ENCODE measurements at regions not wholly inside any gene's neighbourhood (a gene's known extent, or its start where the extent isn't known, plus 50 kb on each side); places are given as distances from the start of the nearest gene placed in this dataset.

DNA sequence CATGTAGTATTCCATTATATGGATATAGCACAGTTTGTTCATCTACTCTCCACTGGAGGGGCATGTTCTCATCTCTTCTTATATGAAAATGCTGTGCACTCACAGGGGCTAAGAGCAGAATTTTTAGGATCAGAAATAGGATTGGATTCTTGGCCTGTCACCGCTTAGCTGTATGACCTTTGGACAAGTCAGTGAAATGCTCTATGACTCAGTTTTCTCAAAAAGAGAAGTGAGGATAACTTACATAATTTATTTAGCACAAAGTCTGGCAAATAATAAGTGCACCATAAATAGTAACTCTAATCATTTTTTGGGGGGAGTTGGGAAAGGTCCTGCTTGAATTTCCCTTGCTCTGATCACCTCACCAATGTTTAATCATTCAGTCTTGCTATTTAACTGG lies 103.7 kb upstream of the LRIG1 start:
- TF ChIP-seq, protein P1, sequence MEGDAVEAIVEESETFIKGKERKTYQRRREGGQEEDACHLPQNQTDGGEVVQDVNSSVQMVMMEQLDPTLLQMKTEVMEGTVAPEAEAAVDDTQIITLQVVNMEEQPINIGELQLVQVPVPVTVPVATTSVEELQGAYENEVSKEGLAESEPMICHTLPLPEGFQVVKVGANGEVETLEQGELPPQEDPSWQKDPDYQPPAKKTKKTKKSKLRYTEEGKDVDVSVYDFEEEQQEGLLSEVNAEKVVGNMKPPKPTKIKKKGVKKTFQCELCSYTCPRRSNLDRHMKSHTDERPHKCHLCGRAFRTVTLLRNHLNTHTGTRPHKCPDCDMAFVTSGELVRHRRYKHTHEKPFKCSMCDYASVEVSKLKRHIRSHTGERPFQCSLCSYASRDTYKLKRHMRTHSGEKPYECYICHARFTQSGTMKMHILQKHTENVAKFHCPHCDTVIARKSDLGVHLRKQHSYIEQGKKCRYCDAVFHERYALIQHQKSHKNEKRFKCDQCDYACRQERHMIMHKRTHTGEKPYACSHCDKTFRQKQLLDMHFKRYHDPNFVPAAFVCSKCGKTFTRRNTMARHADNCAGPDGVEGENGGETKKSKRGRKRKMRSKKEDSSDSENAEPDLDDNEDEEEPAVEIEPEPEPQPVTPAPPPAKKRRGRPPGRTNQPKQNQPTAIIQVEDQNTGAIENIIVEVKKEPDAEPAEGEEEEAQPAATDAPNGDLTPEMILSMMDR (IDR thresholded peaks at IDR 0.05) = no peak
- TF ChIP-seq ZFX (IDR thresholded peaks at IDR 0.05; ENCODE audit: borderline replicate concordance) = no peak

DNA sequence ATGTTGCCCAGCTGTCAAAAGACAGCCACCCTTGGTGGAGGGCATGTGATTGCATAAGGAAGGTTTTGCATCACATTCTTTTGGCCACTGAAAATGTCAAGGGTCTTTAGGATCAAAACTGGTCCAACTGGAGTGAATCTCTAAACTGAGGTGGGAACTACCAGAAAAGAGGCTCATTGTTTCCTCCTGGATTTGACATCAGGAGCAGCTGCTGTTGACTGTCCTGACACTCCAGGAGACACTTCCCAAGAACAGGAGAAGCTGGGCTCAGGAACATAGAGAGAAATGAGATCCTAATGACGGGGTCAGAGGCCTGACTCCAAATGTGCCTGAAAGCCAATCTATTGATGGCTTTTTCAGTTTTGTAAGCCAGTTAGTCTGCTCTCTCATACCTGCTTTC lies 105.3 kb upstream of the LRIG1 start:
- no peak overlapping the region for H3K27ac ChIP-seq
- TF ChIP-seq, protein P1 (IDR thresholded peaks at IDR 0.05) = no peak
- no peak for TF ChIP-seq ZFX (IDR thresholded peaks at IDR 0.05; ENCODE audit: borderline replicate concordance)

More for the DNA sequence above, 103.7 kb upstream of the LRIG1 start:
- H3K27ac ChIP-seq = no peak overlapping the region

DNA sequence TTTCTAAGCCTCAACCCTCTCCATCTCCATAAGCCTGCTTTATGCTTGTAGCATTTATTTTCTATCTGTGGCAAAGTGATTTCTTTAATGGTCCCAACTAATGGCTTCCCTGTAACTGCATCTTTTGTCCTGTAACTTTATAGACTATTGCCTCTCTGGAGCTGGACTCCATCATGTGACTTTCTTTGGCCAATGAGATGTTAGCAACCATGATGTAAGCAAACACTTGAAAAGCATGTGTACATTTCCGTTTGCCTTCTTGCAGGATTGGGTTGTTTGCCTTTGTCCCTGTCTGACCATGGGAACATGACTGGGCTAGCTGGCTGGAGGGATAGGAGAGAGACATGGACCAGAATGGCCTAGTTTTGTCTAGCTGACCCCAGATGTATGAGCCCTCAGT lies 106.0 kb upstream of the LRIG1 start:
- TF ChIP-seq, protein P1 (IDR thresholded peaks at IDR 0.05) = no peak
- no peak for TF ChIP-seq ZFX (IDR thresholded peaks at IDR 0.05; ENCODE audit: borderline replicate concordance)

DNA sequence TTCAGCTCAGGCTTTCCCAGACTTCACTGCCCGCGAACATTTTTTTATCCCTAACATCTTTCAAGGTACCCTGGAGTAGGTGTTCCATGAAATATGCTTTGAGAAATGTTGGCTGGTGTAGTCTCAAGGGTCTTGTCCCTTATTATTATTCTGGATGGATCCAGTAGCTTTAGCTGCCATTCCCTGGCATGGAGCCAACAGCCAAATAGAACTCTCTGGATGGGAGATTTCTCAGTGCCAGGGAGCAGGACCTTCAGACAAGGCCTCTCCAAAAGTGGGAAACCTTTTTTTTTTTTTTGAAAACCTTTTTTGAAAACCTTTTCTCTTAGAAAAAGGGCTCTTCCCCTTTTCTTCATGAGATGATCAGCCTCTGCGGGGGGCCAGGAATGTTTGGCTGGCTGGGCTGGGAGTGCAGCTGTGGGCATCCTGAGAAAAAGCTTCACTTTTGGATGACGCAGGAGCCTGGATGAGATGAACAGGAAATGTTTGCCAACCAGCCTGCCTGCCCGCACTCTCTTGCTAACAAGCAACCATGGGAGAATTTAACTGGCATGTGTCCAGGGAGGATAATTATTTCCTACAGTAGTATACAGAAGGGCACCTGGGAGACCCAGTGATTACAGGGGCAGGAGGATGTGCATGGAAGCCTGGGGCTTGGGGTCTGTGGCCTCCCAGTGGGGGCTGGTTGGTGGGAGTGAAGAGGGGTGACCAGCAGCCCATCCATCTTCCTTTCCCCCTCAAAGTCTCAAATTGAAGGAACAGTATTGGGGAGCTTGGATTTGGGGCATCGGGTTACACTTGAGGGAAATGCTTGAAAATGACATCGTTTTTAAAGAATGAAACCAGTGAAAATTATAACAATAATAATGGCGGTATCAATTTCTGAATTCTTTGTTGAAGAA lies 109.1 kb upstream of the LRIG1 start:
- H3K27ac ChIP-seq = no peak overlapping the region

More for the DNA sequence above, 106.0 kb upstream of the LRIG1 start:
- H3K27ac ChIP-seq = no peak overlapping the region

DNA sequence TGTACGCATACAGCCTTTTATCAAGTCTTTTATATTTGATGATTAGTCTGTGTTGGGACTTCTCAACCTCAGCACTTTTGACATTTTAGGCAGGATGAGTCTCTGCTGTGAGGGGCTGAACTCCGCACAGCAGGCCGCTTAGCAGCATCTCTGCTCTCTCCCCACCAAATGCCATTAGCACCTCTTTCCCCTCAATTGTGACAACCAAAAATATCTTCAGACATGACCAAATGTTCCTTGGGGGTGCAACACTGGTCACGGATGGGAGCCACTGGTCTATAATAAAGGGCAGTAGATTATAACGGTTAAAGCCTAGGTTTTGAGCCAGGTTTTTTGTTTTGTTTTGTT lies 109.7 kb upstream of the LRIG1 start:
- H3K27ac ChIP-seq = no peak overlapping the region
- TF ChIP-seq ZFX (IDR thresholded peaks at IDR 0.05; ENCODE audit: borderline replicate concordance) = no peak
- TF ChIP-seq, protein P1 (IDR thresholded peaks at IDR 0.05) = no peak

More for the DNA sequence above, 109.1 kb upstream of the LRIG1 start:
- TF ChIP-seq ZFX (IDR thresholded peaks at IDR 0.05; ENCODE audit: borderline replicate concordance) = no peak
- TF ChIP-seq, protein P1 (IDR thresholded peaks at IDR 0.05) = no peak

DNA sequence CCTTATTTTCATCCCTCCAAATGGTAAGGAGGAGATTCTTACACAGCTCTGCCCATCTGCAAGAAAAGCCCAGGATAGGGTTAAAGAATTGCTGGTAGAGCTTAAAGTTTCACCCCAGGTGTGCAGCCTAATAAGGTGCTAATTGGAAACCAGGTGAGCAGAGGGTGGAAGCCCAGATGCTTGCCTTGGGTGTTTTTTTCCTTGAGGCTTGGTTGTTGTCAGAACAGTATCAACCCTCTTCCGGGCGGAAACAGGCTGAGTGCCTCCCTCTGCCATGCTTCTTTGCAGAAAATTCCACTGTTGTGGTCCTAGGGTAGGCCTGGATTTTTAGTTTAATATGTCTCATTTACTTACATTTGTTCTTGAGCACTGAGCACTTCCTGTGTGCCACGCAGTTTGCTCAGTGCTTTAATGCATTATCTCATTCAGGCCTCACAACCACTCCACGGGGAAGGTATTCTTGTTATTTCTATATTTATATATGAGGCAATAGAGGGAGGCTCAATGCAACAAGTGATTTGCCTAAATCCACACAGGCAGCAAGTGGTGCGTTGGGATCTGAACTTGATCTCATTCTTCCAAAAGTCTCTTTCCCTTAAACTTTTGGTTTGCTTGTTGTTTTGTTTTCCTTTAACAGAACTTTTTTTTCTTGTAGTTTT lies 115.0 kb upstream of the LRIG1 start:
- TF ChIP-seq ZFX (IDR thresholded peaks at IDR 0.05; ENCODE audit: borderline replicate concordance) = no peak
- TF ChIP-seq, protein P1 (IDR thresholded peaks at IDR 0.05) = no peak
- no peak overlapping the region for H3K27ac ChIP-seq

DNA sequence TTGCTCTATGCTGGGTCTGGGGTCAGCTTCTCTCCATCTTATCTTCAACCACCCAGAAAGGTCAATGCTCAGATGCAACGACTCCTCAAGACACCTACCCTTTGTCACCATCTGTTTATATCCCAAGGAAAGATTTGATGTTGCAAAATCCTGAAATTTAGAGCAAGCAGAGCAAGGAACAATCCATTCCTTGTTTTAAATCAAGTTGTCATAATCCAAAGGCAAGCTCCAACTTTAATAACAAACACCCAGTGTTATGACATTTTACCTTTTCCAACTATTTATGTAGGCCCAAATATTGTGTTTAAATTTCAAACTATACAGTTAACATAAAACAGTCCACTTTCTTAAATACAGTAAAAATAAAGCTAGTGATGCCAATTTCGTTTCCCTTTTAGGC lies 116.5 kb upstream of the LRIG1 start:
- no peak for TF ChIP-seq ZFX (IDR thresholded peaks at IDR 0.05; ENCODE audit: borderline replicate concordance)
- TF ChIP-seq, protein P1 (IDR thresholded peaks at IDR 0.05) = no peak
- H3K27ac ChIP-seq = no peak overlapping the region
